GM10266 (cell line): ENCODE measurements at regions not wholly inside any gene's neighbourhood (a gene's known extent, or its start where the extent isn't known, plus 50 kb on each side); places are given as distances from the start of the nearest gene placed in this dataset.
A peak's percentile ranks its signal among the peaks of the same experiment; 100 is the strongest.

Experiments
- DNase-seq: peaks from one replicate; pipeline ENCODE4 v3.0.0; 2012; ENCODE audit errors: extremely low spot score
- CTCF ChIP-seq: IDR thresholded peaks from 2 replicates; pipeline ENCODE4 v1.5.1; 2012; ENCODE audit warnings: mild to moderate bottlenecking, low read depth; ENCODE audit not compliant: control insufficient read depth, insufficient read depth; ENCODE audit errors: missing control alignments

DNA sequence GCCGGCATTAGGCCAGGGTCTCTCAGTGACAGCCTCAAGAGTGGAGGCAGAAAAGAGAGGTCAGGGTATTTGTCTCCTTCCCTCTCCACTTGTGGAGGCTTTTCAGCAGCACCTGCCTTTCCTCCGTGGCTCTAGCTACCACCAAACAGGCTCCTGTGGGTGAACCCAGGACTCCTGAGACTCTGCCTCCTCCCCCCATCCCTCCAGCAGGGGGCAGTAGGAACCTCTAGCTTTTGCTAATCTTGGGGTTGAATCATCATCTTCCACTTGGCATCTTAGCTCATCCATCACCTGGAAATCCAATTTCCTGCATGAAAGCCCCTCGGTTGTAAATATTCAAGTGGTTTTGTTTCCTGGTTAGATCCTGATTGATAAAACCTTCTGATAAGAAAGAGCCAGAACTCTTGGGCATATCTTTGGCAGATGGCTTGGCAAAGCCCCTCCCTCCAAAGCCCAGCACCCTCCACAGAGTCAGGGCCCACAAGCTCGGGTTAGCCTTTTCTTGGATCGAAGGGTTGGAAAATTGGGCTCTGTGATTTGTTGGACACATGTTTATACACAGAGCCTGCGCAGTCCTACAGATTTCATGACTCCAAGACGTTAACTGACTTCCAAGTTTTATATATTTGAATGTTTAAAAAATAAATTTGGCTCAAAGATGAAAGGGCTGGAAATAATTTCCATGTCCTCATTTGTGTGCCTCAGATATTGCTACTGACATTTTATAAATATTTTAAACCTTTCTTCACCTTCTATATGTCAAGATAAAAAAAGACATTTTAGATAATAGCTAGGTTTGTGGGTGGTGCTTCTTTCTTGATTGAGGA lies 322.1 kb downstream of the MAP2K4 start:
- DNase-seq, result peak; percentile 54

DNA sequence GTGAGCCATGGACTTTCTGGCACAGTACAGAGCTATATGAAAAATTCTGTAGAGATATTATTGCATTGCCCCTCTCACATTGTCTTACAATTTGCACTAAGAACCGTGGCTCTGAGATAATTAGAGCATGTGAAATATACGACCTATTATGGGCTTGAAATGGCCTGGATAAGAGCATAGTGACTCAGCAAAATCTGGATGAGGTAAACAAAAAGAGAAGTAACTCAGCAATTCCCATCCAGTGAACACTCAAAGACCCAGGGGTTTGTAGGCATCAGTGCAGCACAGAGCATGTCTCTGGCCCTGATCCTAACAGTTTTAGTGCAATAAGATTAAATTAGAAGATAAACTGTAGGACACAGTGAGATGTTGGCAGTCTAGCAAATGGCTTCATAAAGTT lies 317.2 kb upstream of the MYOCD start:
- DNase-seq, result no peak
- TF ChIP-seq CTCF, result no peak

More for the DNA sequence above, 322.1 kb downstream of the MAP2K4 start:
- TF ChIP-seq CTCF, result peak; percentile 36

DNA sequence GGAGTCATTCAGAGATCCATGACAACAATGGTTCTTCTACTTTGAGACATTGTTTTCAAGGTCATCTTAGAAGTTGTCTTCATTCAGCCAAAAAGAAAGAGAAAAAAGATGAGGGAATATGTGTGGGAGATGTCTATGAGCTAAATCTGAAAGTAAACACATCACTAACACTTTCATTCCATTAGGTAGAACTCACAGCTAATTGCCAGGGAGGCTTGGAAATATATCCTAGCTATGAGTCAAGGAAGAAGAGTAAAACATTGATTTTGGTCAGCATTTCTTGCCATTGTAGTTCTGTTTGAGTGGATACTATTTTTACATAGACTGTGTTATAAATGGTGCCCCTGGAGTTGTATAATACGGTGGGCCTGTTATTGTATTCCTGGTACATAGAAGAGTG lies 316.4 kb upstream of the MYOCD start:
- TF ChIP-seq CTCF, result no peak
- no peak for DNase-seq

DNA sequence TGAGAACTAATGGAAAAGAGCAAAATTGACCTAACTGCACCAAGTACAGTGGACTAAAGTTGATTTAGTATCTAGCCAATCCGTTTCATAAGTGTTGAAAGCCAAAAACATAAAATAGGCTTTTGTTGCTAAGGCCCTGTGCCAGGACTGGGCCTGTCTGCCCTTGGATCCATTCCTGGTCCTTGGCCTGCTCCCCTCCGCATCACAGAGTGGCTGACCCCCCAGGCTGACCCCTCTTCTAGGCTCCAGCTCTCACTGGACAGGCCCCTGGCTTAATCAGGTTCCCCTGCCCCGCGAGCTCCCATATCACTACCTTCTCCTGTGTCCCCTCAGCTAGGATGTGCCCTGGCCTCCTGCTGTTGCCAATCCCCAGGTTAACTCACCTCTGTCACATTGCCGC lies 313.6 kb upstream of the MYOCD start:
- no peak for DNase-seq
- no peak for TF ChIP-seq CTCF

GRCh38 chr17:12357600-12357999 lies 308.1 kb upstream of the MYOCD start:
- DNase-seq, result no peak

GRCh38 chr17:12358477-12358876 lies 307.2 kb upstream of the MYOCD start:
- no peak for TF ChIP-seq CTCF
- no peak for DNase-seq

More at GRCh38 chr17:12357600-12357999, 308.1 kb upstream of the MYOCD start:
- no peak for TF ChIP-seq CTCF

DNA sequence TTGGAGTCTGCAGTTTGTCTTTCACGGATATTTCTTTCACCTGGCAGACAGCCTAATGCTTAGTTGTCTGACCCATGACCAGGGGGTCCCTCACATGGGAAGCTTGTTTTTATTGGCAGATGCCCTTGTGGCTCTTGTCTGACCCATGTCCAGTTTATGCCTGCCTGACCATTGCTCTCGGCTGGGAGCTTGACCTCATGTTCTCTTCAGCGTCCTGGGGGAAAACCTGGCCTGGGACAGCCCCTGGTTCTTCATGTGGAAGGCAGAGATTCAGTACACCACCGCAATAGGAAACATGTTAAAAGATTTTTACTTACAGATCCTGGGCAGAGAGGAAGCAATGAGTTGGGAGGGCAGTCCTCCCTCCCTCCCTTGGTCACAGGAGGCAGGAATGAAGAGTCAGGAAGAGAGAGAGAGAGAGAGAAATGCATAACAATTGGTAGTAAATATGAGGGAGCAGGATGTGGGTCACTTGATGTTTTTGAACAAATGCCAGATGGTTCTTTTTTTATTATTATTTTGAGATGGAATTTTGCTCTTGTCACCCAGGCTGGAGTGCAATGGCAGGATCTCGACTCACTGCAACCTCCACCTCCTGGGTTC lies 302.7 kb upstream of the MYOCD start:
- DNase-seq, result no peak
- no peak for TF ChIP-seq CTCF
